A549 (cell line): ENCODE measurements at regions not wholly inside any gene's neighbourhood (a gene's known extent, or its start where the extent isn't known, plus 50 kb on each side); places are given as distances from the start of the nearest gene placed in this dataset.

ENCODE experiments used
- ATAC-seq, 2 experiments: fragments of 200-7000 bp in 1 of 2; fragments of >200 bp in 1 of 2; cut with Nextera tagmentation in 1 of 2; cut with Tn5 transposase in 1 of 2; 3 replicates each; pipeline versions ENCODE4 v1.8.0 to v1.9.1; 2018 to 2020; ENCODE audit warnings: mild to moderate bottlenecking in 1 of 2, moderate library complexity in 1 of 2
- CTCF ChIA-PET: fragments of 300-600 bp; sonication (Branson Sonifier 250); formaldehyde crosslinking; extraction: SDS; loops from one replicate; lab custom pipeline; 2021; ENCODE audit warnings: antibody characterized with exemption, inconsistent platforms; lab: Yijun Ruan, JAX
- POLR2A ChIA-PET: fragments of 350-600 bp; formaldehyde crosslinking; extraction: SDS; loops from one replicate; lab custom pipeline; 2021; ENCODE audit warnings: antibody characterized with exemption, inconsistent platforms; lab: Yijun Ruan, JAX
- DNase-seq, 2 experiments: peaks; one replicate each; pipeline versions ENCODE4 v3.0.0 to v3.0.0-alpha.2; 2011 to 2016; ENCODE audit warnings: low read depth in 1 of 2, low spot score in 1 of 2
- FAIRE-seq: peaks from 2 replicates; lab custom pipeline; 2011; peaks lifted over from hg19 to GRCh38; lab: Jason Lieb, UNC
- H3K27ac ChIP-seq, 2 experiments: fragments of >200 bp; sonication (Bioruptor Twin); formaldehyde crosslinking; 3 replicates each; pipeline ENCODE4 v1.5.1; 2016 to 2017
- H3K4me1 ChIP-seq: fragments of >200 bp; sonication (Bioruptor Twin); formaldehyde crosslinking; 3 replicates; pipeline ENCODE4 v1.6.1; 2016
- H3K4me2 ChIP-seq: fragments of >200 bp; sonication (Bioruptor Twin); formaldehyde crosslinking; 3 replicates; pipeline ENCODE4 v1.6.1; 2016
- H3K4me3 ChIP-seq: fragments of >200 bp; sonication (Bioruptor Twin); formaldehyde crosslinking; 3 replicates; pipeline ENCODE4 v1.5.1; 2016
- H3K9me3 ChIP-seq: fragments of >200 bp; sonication (Bioruptor Twin); formaldehyde crosslinking; 3 replicates; pipeline ENCODE4 v1.6.1; 2016
- CBX2 ChIP-seq: fragments of 200-600 bp; sonication (generic); IDR thresholded peaks from 2 replicates; pipeline ENCODE4 v1.6.1; 2016; ENCODE audit warnings: low read depth, mild to moderate bottlenecking, borderline replicate concordance
- CEBPB ChIP-seq, 2 experiments: fragments of >200 bp in 1 of 2; sonication (Bioruptor Twin) in 1 of 2; formaldehyde crosslinking in 1 of 2; IDR thresholded peaks; 2 replicates each; pipeline ENCODE4 v1.6.1; 2012 to 2016
- CHD4 ChIP-seq: fragments of 200-600 bp; sonication (generic); IDR thresholded peaks from 2 replicates; pipeline ENCODE4 v1.6.1; 2016; ENCODE audit warnings: antibody characterized with exemption, mild to moderate bottlenecking, borderline replicate concordance
- EHMT2 ChIP-seq: fragments of 200-600 bp; sonication (generic); IDR thresholded peaks from 2 replicates; pipeline ENCODE4 v1.6.1; 2016; ENCODE audit warnings: antibody characterized with exemption, low read depth, mild to moderate bottlenecking, moderate library complexity
- FOXS1 ChIP-seq: fragments of 250-450 bp; sonication (Bioruptor Pico); IDR thresholded peaks from 2 replicates; pipeline ENCODE4 v1.5.0; 2020; ENCODE audit warnings: mild to moderate bottlenecking, moderate library complexity
- GATA3 ChIP-seq: IDR thresholded peaks from 2 replicates; pipeline ENCODE4 v1.6.1; 2012; ENCODE audit warnings: borderline replicate concordance
- HDAC2 ChIP-seq: fragments of 200-600 bp; sonication (generic); IDR thresholded peaks from 2 replicates; pipeline ENCODE4 v1.6.1; 2016
- HOXB13 ChIP-seq: fragments of 250-450 bp; sonication (Bioruptor Pico); IDR thresholded peaks from 2 replicates; pipeline ENCODE4 v1.5.0; 2020; ENCODE audit warnings: low read depth, mild to moderate bottlenecking, moderate library complexity
- JUN ChIP-seq, 2 experiments: fragments of >200 bp; sonication (Bioruptor Twin); formaldehyde crosslinking; IDR thresholded peaks; 2 replicates in 1 of 2; 3 replicates in 1 of 2; pipeline ENCODE4 v1.6.1; 2016 to 2017
- KDM1A ChIP-seq: fragments of 200-600 bp; sonication (generic); IDR thresholded peaks from 2 replicates; pipeline ENCODE4 v1.6.1; 2016; ENCODE audit warnings: low read depth, mild to moderate bottlenecking
- KDM5A ChIP-seq: fragments of 200-600 bp; sonication (generic); IDR thresholded peaks from 2 replicates; pipeline ENCODE4 v1.6.1; 2016; ENCODE audit warnings: antibody characterized with exemption, mild to moderate bottlenecking
- MAFK ChIP-seq: fragments of 450-650 bp; IDR thresholded peaks from 2 replicates; pipeline ENCODE4 v1.6.1; 2014; ENCODE audit not compliant: partially characterized antibody
- MYC ChIP-seq: IDR thresholded peaks from 2 replicates; pipeline ENCODE4 v1.6.1; 2012; ENCODE audit warnings: mild to moderate bottlenecking, inconsistent platforms, low read length, improper control_type of control experiment, borderline replicate concordance
- NPAS2 ChIP-seq: fragments of 250-450 bp; sonication (Bioruptor Pico); IDR thresholded peaks from 2 replicates; pipeline ENCODE4 v1.8.0; 2022; ENCODE audit warnings: mild to moderate bottlenecking, moderate library complexity, borderline replicate concordance
- PBX3 ChIP-seq: IDR thresholded peaks from 2 replicates; pipeline ENCODE4 v1.6.1; 2012
- REST ChIP-seq: fragments of 200-600 bp; sonication (generic); IDR thresholded peaks from 2 replicates; pipeline ENCODE4 v1.6.1; 2016; ENCODE audit warnings: antibody characterized with exemption, mild to moderate bottlenecking, moderate library complexity
- RFX5 ChIP-seq: fragments of 450-650 bp; IDR thresholded peaks from 2 replicates; pipeline ENCODE4 v1.7.1; 2014; ENCODE audit warnings: antibody characterized with exemption, mild to moderate bottlenecking, moderate library complexity
- RNF2 ChIP-seq: fragments of 200-600 bp; sonication (generic); IDR thresholded peaks from 2 replicates; pipeline ENCODE4 v1.6.1; 2016; ENCODE audit warnings: low read depth, mild to moderate bottlenecking, antibody characterized with exemption, moderate library complexity, borderline replicate concordance
- SMC3 ChIP-seq: fragments of >200 bp; sonication (Bioruptor Twin); formaldehyde crosslinking; IDR thresholded peaks from 3 replicates; pipeline ENCODE4 v1.6.1; 2018; ENCODE audit warnings: inconsistent platforms
- SREBF2 ChIP-seq: fragments of 450-650 bp; IDR thresholded peaks from 2 replicates; pipeline ENCODE4 v1.6.1; 2014; ENCODE audit warnings: mild to moderate bottlenecking, moderate library complexity
- TFCP2L1 ChIP-seq: fragments of 250-450 bp; sonication (Bioruptor Pico); IDR thresholded peaks from 2 replicates; pipeline ENCODE4 v1.5.0; 2021; ENCODE audit warnings: mild to moderate bottlenecking
- USF2 ChIP-seq: fragments of 450-650 bp; IDR thresholded peaks from 2 replicates; pipeline ENCODE4 v1.6.1; 2014; ENCODE audit warnings: antibody characterized with exemption
- ZFP36 ChIP-seq: fragments of 450-650 bp; IDR thresholded peaks from 2 replicates; pipeline ENCODE4 v1.6.1; 2014; ENCODE audit warnings: borderline replicate concordance; ENCODE audit not compliant: partially characterized antibody
- ZNF302 ChIP-seq: fragments of 250-450 bp; sonication (Bioruptor Pico); IDR thresholded peaks from 2 replicates; pipeline ENCODE4 v1.9.0; 2021; ENCODE audit warnings: inconsistent platforms, mild to moderate bottlenecking, moderate library complexity
- ZSCAN20 ChIP-seq: fragments of 250-450 bp; sonication (Bioruptor Pico); IDR thresholded peaks from 2 replicates; pipeline ENCODE4 v1.8.0; 2022; ENCODE audit warnings: mild to moderate bottlenecking, moderate library complexity
- WGBS: methylation state at CpG from one replicate; pipeline ENCODE4 v1.1.6; 2017; ENCODE audit errors: missing lambda C conversion rate; 5-methylcytosine and 5-hydroxymethylcytosine counted together
- TF ChIP-seq, protein P1 (sequence below): fragments of >200 bp; sonication (Bioruptor Twin); formaldehyde crosslinking; IDR thresholded peaks from 2 replicates; pipeline ENCODE4 v1.6.1; 2016

DNA sequence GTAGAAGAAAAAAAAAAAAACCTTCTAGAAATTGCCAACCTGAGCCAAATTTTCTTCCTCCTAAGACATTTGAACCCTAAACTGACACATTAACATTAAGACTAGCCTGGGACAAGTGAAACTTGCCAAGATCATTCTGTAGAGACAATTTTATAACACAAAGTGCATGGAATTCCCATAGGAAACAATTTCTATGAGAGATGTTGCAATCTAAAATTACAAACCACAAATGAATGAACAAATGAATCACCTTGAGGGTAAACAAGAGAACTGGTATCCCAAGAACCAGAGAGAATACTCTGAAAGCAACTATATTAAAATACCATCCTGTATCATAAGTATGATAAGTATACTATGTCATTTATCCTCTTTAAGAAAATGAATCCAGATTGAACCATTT lies 165.3 kb downstream of the DICER1 start:
- Histone ChIP-seq H3K27ac (no peak overlapping the region), H3K4me2 (no peak overlapping the region), H3K4me1 (no peaks in the 10 kb centered on the region), H3K9me3 (peaks cover 8% of the 10 kb centered on the region; the same call in 2 of the 3 replicates), H3K4me3 (no peak overlapping the region)
- POLR2A ChIA-PET, result no interaction called here
- ATAC-seq (no peak), FAIRE-seq (no peak), DNase-seq (no peak)
- TF ChIP-seq MYC (no peak), SREBF2 (no peak), SMC3 (no peak), KDM5A (no peak), ZSCAN20 (no peak), MAFK (no peak), CEBPB (IDR thresholded peaks at IDR 0.05) (no peak), FOXS1 (CRISPR knock-in tag) (no peak), HOXB13 (CRISPR knock-in tag) (no peak), RNF2 (no peak), ZNF302 (CRISPR knock-in tag) (no peak), NPAS2 (CRISPR knock-in tag) (no peak)
- CTCF ChIA-PET, result interaction anchor here (0.7 kb wide), 1 partner anchor 115 kb away, joined by 3 read pairs; no protein-coding TSS in a partner anchor

- 12% methylated on average over 3 of the region's 3 CpGs for WGBS
- Histone ChIP-seq H3K9me3 (peaks cover 8% of the 10 kb centered on the region; the same call in 2 of the 3 replicates), H3K4me1 (no peaks in the 10 kb centered on the region), H3K4me3 (no peak overlapping the region), H3K27ac (no peak overlapping the region), H3K4me2 (no peak overlapping the region)
- TF ChIP-seq, protein P1, sequence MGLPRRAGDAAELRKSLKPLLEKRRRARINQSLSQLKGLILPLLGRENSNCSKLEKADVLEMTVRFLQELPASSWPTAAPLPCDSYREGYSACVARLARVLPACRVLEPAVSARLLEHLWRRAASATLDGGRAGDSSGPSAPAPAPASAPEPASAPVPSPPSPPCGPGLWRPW, result no peak
- TF ChIP-seq EHMT2, result no peak
- no peak for TF ChIP-seq KDM1A
- no peak for TF ChIP-seq REST
- no peak for TF ChIP-seq GATA3
- no peak for TF ChIP-seq RNF2
- no peak for TF ChIP-seq HDAC2
- TF ChIP-seq CHD4, result no peak
- TF ChIP-seq RFX5, result no peak
- TF ChIP-seq PBX3, result no peak
- TF ChIP-seq ZFP36, result no peak
- TF ChIP-seq NPAS2 (CRISPR knock-in tag), result no peak
- TF ChIP-seq TFCP2L1 (CRISPR knock-in tag), result no peak
- no peak for TF ChIP-seq USF2
- TF ChIP-seq JUN (IDR thresholded peaks at IDR 0.05), result no peak
- no peak for TF ChIP-seq CBX2
- TF ChIP-seq ZSCAN20, result no peak
- FAIRE-seq (no peak), ATAC-seq (no peak), DNase-seq (no peak)
- POLR2A ChIA-PET, result no interaction called here
- CTCF ChIA-PET, result interaction anchor here (2.0 kb wide), 1 partner anchor 24 kb away, joined by 4 read pairs; no protein-coding TSS in a partner anchor
Observed at GRCh38 chr14:94989946-94990345, 167.4 kb downstream of the DICER1 start.
